PFSK-1 (cell line): ENCODE measurements at regions not wholly inside any gene's neighbourhood (a gene's known extent, or its start where the extent isn't known, plus 50 kb on each side); places are given as distances from the start of the nearest gene placed in this dataset.

Source experiments
- FOXP2 ChIP-seq: optimal IDR thresholded peaks from 2 replicates; pipeline ENCODE3; 2011; ENCODE audit warnings: borderline replicate concordance, control low read depth, inconsistent platforms; ENCODE audit not compliant: insufficient read depth; ENCODE audit errors: extremely low read length, extremely low read depth
- POLR2AphosphoS5 ChIP-seq: IDR thresholded peaks from 2 replicates; pipeline ENCODE4 v1.6.1; 2012; ENCODE audit warnings: low read depth, mild to moderate bottlenecking, control low read depth, low read length, moderate library complexity
- SIN3A ChIP-seq: IDR thresholded peaks from 2 replicates; pipeline ENCODE4 v1.6.1; 2012; ENCODE audit warnings: mild to moderate bottlenecking, low read length, moderate library complexity, borderline replicate concordance; ENCODE audit not compliant: insufficient read depth
- TAF1 ChIP-seq: IDR thresholded peaks from 2 replicates; pipeline ENCODE4 v1.6.1; 2012; ENCODE audit warnings: low read length, control low read depth, borderline replicate concordance; ENCODE audit not compliant: insufficient read depth
- TF ChIP-seq, protein P1 (sequence below), 2 experiments: IDR thresholded peaks; 2 replicates each; pipeline versions ENCODE4 v1.6.1 to v1.8.0; 2011 to 2012; ENCODE audit warnings: low read depth in 2 of 2, low read length in 2 of 2, control low read depth in 1 of 2, inconsistent platforms in 1 of 2, mild to moderate bottlenecking in 1 of 2, moderate library complexity in 1 of 2; ENCODE audit not compliant: insufficient read depth in 1 of 2

- TF ChIP-seq SIN3A (no peak), TAF1 (no peak), POLR2AphosphoS5 (no peak), FOXP2 (no peak)
- TF ChIP-seq, protein P1, sequence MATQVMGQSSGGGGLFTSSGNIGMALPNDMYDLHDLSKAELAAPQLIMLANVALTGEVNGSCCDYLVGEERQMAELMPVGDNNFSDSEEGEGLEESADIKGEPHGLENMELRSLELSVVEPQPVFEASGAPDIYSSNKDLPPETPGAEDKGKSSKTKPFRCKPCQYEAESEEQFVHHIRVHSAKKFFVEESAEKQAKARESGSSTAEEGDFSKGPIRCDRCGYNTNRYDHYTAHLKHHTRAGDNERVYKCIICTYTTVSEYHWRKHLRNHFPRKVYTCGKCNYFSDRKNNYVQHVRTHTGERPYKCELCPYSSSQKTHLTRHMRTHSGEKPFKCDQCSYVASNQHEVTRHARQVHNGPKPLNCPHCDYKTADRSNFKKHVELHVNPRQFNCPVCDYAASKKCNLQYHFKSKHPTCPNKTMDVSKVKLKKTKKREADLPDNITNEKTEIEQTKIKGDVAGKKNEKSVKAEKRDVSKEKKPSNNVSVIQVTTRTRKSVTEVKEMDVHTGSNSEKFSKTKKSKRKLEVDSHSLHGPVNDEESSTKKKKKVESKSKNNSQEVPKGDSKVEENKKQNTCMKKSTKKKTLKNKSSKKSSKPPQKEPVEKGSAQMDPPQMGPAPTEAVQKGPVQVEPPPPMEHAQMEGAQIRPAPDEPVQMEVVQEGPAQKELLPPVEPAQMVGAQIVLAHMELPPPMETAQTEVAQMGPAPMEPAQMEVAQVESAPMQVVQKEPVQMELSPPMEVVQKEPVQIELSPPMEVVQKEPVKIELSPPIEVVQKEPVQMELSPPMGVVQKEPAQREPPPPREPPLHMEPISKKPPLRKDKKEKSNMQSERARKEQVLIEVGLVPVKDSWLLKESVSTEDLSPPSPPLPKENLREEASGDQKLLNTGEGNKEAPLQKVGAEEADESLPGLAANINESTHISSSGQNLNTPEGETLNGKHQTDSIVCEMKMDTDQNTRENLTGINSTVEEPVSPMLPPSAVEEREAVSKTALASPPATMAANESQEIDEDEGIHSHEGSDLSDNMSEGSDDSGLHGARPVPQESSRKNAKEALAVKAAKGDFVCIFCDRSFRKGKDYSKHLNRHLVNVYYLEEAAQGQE (IDR thresholded peaks at IDR 0.05; ENCODE audit: insufficient read depth in 1 of 2, low read depth in 2 of 2, low read length in 2 of 2), result no peak
Observed at GRCh38 chr2:35822716-35823115, 532.9 kb upstream of the CRIM1 start.

GRCh38 chr2:35821675-35822074, 533.9 kb upstream of the CRIM1 start:
- no peak for TF ChIP-seq SIN3A
- no peak for TF ChIP-seq POLR2AphosphoS5
- TF ChIP-seq TAF1, result no peak
- TF ChIP-seq, protein P1 (IDR thresholded peaks at IDR 0.05; ENCODE audit: insufficient read depth in 1 of 2, low read depth in 2 of 2, low read length in 2 of 2), result no peak
- TF ChIP-seq FOXP2, result no peak

- TF ChIP-seq, protein P1 (IDR thresholded peaks at IDR 0.05; ENCODE audit: insufficient read depth in 1 of 2, low read depth in 2 of 2, low read length in 2 of 2), result no peak
- TF ChIP-seq TAF1 (no peak), FOXP2 (no peak), POLR2AphosphoS5 (no peak), SIN3A (no peak)
Observed at GRCh38 chr2:35820391-35820790, 535.2 kb upstream of the CRIM1 start.

DNA sequence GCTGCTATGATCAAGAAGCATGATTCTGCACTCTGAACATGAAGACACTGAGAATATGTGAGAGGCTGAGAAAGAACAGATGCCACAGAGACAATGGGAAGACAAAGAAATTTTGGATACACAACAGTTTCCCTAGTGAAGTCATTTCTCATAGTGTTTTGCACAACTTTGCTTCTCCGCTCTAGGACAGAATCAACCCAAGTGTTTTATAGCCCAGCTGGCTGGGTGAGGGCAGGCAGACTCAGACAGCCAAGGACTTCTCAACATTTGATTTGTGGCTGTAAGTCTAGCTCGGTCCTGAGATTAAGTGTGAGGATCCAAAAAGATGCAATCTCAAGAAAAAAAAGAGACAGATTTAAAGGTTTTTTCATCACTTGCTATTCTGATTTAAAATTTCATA, 536.5 kb upstream of the CRIM1 start:
- no peak for TF ChIP-seq FOXP2
- TF ChIP-seq SIN3A, result no peak
- TF ChIP-seq POLR2AphosphoS5, result no peak
- TF ChIP-seq, protein P1 (IDR thresholded peaks at IDR 0.05; ENCODE audit: insufficient read depth in 1 of 2, low read depth in 2 of 2, low read length in 2 of 2), result no peak
- TF ChIP-seq TAF1, result no peak

DNA sequence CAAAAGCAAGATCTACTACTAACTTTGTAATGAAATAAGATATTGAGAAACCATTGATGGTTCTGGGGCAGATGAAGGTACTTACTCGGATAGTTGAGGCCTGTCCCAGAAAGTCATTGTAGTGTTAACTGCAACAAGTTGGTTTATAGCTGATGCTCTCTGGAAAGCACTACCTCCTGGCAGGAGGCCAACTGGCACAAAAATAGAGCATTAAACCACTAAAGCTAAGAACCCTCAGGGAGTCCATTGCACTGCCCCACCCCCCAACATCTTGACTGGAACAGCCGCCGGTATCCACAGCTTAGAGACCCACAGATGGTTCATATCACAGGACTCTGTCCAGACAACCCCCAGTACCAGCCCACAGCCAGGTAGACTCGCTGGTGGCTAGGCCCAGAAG, 552.5 kb upstream of the CRIM1 start:
- TF ChIP-seq FOXP2 (no peak), POLR2AphosphoS5 (no peak), SIN3A (no peak)
